GM12892 (cell line): ENCODE measurements at regions not wholly inside any gene's neighbourhood (a gene's known extent, or its start where the extent isn't known, plus 50 kb on each side); places are given as distances from the start of the nearest gene placed in this dataset.

Experiments used
- DNase-seq: peaks from one replicate; pipeline ENCODE4 v3.0.0; 2011; ENCODE audit not compliant: insufficient read length
- FAIRE-seq: peaks from 2 replicates; lab custom pipeline; 2011; peaks lifted over from hg19 to GRCh38; lab: Jason Lieb, UNC
- POLR2A ChIP-seq: IDR thresholded peaks from 2 replicates; pipeline ENCODE4 v1.6.1; 2011; ENCODE audit warnings: low read depth, low read length, control low read depth
- POLR2AphosphoS5 ChIP-seq: IDR thresholded peaks from 2 replicates; pipeline ENCODE4 v1.6.1; 2011; ENCODE audit warnings: low read depth, low read length, control low read depth
- TAF1 ChIP-seq: IDR thresholded peaks from 2 replicates; pipeline ENCODE4 v1.6.1; 2011; ENCODE audit warnings: low read depth, mild to moderate bottlenecking, control low read depth, low read length, borderline replicate concordance

DNA sequence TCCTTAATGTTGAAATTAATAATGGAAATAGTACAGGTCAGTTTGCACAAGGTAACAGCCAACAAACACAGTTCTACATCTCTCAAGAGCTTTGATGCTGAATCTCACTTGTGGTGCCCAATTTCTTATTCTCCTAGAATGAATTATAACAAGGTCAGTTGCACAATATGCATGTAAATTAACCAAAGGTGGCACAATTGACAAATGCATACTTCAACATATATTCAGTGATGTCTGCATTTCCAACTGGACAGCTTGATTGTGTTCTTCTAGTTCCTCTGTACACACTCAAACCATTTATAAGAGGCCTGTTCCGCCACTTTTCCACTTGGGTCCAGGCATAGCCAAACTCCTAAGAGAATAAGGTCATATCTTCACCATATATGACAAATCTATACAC is 210.3 kb upstream of the EPHA5 start:
- no peak for DNase-seq
- FAIRE-seq = no peak
- TF ChIP-seq POLR2A = no peak

DNA sequence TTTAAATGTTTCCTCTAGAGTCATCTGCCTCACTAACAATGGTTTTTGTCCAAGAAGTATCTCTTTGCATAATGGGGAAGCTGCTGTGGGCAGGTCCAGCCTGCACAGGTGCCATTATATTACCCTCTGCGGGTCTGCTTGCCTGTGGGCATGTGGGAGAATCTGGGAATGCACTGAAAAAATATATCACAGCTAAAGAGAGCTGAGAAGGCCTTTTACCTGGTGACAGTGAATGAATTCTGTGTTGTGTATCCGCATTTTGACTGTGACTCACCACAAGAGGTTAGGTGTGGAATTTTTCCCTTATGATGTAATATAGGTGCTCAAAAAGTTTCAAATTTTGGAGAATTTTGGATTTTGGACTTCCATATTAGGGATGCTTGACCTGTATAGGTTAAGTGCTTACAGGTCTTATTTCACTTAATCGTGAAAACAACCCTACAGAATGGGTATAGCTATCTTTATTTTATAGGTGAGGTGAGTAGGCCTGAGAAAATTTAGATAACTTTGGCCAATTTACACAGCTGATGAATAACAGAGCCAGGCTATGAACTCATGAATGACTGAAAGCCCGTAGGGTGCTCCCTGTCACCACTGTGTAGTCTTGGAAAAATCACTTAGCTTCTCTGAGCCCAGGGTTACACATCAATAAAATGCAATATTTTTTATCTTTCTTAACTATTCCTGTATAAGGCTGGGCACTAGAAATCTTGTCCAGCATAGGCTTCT is 198.0 kb upstream of the EPHA5 start:
- FAIRE-seq = no peak
- DNase-seq = no peak

DNA sequence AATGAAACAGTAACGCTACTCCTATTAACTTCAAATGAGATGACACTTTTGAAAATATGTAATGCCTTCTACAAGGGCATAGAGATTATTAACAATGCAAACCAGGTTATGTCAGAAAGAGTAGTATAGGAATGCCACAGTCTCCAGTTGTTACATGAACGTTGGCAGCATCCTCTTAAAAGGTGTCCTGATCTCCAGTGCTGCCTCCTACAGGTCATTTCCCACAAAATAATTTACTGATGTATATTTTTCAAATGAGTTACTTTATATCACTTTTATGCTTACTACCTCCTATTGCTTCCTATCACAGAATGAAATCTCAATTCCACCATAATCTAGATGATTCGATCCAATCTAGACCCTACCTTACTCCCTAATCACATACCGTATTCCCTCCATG is 195.2 kb upstream of the EPHA5 start:
- TF ChIP-seq POLR2A (no peak), TAF1 (no peak), POLR2AphosphoS5 (no peak)
- DNase-seq (no peak), FAIRE-seq (no peak)

More for the DNA sequence above, 198.0 kb upstream of the EPHA5 start:
- TF ChIP-seq TAF1 (no peak), POLR2A (no peak), POLR2AphosphoS5 (no peak)

DNA sequence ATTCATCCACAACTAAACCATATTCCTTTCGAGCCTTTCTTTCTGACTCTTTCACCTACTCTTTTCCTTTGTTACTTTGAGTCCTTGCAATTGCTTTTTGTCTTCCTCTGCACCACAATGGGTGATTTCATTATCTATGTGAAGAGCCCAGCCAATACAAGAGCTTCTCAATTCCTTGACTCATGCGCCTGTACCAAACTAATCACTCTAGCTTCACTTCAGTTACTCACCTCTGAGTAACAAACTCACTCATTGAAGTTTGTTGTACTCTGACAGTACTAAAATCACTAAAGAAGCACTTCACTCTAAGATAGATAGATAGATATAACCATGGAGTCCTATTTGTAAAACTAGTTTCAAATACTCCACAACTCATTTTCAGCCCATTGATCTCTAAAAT is 191.7 kb upstream of the EPHA5 start:
- DNase-seq = no peak
- no peak for FAIRE-seq
- no peak for TF ChIP-seq POLR2AphosphoS5
- TF ChIP-seq TAF1 = no peak
- no peak for TF ChIP-seq POLR2A

DNA sequence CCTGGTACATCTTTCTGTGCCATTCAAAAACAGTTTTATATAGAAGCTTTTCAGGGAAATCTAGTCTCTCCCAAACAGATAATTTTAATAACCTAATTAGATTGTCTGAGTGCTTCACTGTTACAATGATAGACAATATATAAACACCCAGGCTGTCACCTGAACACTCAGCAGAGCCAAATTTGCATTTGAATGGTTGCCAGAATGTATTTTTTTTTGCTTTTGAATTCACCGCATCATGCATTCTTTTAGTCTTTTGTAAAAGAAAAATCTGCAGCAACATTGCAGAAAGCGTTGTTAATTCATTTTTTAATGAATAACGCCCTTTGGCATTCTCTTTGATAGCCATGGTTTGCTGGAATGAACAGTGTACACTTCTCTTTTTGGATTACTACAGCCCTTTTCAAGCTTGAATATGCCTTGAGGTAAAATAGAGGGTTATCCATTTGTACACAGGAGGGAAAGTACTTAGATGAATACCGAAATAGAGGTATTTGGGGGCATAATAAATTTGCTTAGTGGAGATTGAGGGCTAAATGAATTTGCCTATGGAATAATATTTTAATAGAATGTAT is 175.0 kb upstream of the EPHA5 start:
- FAIRE-seq (no peak), DNase-seq (no peak)
- TF ChIP-seq TAF1 (no peak), POLR2AphosphoS5 (no peak), POLR2A (no peak)

DNA sequence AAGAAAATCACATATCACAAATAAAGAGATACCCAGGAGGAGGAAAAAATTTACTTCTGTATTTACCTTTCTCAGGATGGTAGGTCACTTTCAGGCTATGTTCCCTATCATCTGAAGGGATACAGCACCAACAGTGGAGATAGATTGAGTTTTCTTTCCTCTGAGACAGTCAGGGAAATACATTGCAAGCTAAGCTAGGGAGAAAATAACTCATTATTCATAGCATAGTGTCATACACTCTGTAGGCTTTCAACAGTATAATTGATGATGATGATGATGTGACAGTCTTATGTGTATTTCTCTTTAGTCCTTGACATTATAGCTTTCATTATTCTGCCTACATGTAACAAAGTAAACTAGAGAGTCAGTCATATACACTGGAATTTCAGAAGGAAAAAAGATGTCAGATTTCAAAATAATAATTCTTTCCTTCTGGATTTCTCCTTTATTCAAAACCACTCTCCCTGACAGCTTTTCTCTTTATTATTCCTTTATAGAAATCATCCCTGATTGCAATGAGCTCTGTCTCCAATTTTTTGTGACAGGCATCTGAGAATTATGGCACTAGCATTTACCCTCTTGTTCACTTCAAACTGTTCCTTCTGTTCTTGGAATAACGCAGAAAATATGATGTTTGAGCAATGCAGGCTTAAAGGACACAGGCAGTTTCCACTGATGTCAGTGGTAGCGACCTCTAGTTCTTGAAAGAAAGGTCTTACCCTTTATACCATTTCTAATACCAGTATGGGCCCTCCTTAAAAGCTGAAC is 169.1 kb upstream of the EPHA5 start:
- TF ChIP-seq POLR2AphosphoS5 (no peak), TAF1 (no peak), POLR2A (no peak)
- FAIRE-seq = no peak
- no peak for DNase-seq

DNA sequence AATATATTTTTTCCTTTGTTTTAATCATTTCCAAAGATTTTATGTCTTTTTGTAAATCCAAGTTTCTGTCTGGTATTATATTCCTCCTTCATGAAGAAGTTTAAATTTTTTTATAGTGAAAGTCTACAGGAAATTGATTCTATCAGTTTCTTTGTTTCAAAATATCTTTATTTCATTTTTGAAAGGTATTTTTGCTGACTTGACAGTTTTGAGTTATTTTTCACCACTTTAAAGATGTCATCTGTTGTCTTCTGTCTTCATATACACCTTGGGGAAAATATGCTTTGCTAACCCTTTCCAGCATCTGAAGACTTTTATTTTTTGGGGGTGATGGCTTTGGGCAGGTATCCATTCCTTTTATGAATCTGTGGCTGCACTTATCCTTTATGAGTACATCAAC is 164.4 kb upstream of the EPHA5 start:
- FAIRE-seq (no peak), DNase-seq (no peak)
- TF ChIP-seq POLR2A = no peak
- no peak for TF ChIP-seq POLR2AphosphoS5
- no peak for TF ChIP-seq TAF1

DNA sequence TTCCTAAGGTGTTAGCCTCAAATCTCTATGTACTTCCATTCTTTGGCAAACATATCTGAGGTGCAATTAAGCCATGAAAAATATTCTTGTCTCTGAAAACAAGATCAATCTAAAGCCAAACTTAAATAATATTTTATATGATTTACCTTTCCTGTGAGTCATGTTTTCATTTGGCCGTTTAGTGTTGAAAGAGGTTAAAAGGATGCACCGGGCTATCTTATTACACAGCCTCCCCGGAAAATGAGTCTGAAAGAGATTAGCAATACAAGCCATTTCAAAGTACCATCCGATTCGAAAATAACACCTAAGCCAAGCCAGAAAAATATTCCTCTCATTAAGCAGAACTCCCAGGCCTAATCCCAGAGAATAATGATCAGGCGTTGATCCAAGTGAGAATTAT is 161.5 kb upstream of the EPHA5 start:
- FAIRE-seq (no peak), DNase-seq (no peak)
- TF ChIP-seq TAF1 (no peak), POLR2A (no peak), POLR2AphosphoS5 (no peak)

DNA sequence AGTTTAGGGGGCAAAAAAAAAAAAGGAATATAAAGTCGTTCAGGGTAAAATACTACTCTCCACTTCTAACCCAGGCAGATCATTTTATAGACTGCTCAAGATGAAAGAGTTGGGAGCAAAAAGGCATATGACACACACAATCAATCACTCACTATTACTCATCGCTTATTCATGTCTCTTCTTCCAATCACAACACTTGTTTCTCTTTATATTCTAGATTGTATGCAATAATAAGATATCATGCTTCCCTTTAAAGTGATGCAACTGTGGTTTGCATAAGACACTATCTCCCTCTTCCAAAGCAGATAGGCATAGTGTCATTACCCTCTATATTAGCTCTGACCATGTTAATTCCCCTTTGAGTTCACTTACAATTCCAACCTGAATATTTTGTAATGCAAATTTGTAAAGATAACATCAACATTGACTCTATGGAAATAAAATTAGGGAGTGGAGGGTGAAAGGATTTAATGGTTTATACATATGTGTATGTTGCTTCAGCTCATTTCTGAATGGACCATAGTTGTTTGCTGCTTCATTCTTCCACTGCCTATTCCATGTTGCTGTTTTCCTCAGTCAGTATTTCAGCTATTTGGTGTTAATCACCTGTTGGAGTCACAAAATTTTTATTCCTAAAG is 154.9 kb upstream of the EPHA5 start:
- no peak for DNase-seq
- TF ChIP-seq POLR2AphosphoS5 = no peak
- TF ChIP-seq POLR2A = no peak
- no peak for TF ChIP-seq TAF1
- no peak for FAIRE-seq

DNA sequence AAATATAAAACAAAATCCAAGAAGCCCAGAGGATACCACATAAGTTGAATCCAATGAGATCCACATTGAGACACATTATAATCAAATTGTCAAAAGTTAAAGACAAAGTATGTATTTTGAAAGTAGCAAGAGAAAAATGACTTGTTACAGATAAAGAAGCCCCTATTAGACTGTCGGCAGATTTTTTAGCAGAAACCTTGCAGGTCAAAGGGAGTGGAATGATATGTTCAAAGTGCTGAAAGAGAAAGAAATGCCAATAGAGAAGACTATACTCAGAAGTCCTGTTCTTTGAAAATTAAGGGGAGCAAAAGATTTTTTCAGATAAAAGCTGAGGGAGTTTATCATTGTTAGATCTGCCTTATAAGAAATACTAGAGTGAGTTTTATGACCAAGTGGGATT is 148.9 kb upstream of the EPHA5 start:
- DNase-seq (no peak), FAIRE-seq (no peak)
- TF ChIP-seq POLR2AphosphoS5 (no peak), POLR2A (no peak), TAF1 (no peak)

DNA sequence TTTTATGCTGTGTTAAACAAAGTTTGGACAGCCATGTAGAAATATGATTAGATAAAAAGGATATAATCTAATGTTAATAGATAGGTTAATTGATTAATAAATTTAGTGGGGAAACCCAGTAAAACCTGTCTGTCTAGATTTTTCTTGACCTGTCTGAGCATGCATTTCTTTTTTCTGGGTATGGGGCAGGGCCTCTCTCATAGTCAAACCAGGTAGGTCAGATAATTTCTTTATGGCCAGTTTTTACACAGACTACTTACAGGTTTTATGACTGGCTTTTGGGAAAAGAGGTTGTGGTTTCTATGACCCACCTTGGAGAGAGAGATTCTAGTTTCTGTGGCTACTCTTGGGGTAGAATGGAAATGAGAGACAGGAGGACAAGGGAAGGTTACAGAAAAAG is 135.6 kb upstream of the EPHA5 start:
- no peak for TF ChIP-seq POLR2AphosphoS5
- no peak for TF ChIP-seq TAF1
- no peak for TF ChIP-seq POLR2A
- DNase-seq (no peak), FAIRE-seq (no peak)
